ENCODE measurements at regions not wholly inside any gene's neighbourhood (a gene's known extent, or its start where the extent isn't known, plus 50 kb on each side); places are given as distances from the start of the nearest gene placed in this dataset.

DNA sequence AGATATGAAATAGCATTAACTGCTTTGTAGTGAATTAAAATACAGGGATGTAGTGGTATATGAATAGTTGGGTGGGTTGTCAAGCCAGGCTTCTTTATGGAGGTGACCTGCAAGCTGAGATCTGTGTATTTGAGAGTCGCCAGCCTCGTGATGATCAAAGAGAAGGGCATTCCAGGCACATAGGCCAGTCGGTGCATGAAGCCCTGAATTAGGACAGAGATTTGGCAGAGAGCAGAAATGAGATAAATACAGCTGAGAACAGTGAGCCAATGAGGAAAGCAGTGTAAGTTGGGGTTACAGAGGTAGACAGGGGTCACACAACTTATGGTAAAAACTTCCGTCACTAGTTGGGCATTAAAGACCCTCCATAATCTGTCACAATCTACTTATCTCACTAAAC is 641.9 kb downstream of the OTOL1 start:
- no peak for DNase-seq

DNA sequence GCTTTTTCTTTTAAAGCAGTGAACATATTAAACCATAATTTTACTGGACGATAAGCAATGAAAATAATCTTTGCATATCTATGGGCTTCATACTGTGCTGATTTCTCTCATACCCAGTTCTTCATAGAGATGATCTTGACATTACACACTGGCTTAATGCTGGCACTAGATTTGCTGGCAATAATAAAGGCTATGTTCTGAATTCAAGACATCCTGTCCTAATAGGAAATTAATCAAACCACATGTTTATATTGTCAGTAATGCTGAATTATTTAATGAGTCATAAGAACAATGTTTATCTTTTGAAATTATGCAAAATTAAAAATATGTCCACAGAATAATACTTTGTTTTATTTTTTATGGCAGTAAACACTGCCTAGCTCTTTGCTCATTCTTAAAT is 643.2 kb downstream of the OTOL1 start:
- no peak for DNase-seq

DNA sequence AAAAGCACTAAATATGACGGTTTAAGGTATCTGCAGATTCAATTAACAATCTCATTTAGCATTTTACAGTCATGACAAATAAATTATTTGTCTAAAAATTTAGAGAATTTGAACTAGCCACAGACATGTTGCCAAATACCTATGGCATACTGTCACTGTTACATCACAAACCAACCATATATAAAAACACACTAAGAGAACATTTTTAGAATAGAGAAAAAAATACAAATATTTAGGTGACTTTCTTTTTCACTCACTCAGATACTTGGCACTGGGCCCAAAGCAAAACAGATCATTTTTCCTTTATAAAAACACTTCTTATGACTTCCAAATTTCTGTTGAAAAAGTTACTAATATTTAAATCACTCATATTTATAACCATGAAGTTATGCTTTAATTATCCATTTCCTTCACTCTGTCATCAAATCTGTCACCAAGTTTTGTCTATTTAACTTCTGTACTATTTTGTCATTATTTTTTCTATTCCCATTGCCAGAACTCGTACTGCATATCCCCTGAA is 644.7 kb downstream of the OTOL1 start:
- no peak for DNase-seq

DNA sequence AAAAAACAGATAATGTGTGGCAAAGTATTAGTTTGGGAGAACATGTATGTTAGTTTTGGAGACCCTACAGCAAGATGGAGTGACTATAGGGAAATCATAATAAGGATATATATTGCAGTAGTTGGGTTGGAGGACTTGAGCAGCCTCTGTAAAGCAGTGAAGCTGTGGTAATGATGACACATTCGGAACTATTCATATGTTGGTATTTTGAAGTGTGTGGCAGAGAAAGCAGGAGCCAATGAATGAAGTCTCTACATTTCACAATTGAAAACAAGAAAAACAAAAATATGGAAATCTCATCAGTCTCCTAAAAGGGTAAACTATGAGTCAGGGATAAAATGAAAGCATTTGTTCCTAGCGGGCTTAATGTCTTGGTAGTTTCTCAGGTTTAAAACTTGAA is 645.9 kb downstream of the OTOL1 start:
- DNase-seq = no peak

DNA sequence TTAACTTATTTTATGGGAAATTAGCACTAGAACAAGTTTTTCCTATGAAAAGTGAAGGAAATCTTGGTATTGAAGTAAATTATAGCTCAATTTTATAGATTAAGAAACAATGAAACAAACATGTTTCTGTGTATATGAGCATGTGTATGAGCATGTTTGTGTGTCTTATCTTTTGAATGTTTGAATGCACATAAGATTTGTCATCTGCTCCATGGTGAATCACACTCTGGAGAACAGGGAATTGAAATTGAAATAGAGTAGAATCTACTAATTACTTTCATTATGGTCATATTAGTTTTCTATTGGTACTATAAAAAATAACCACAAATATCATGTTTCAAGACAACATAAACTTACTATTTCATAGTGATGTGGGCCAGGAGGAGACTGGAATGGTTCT is 646.6 kb downstream of the OTOL1 start:
- DNase-seq = no peak

DNA sequence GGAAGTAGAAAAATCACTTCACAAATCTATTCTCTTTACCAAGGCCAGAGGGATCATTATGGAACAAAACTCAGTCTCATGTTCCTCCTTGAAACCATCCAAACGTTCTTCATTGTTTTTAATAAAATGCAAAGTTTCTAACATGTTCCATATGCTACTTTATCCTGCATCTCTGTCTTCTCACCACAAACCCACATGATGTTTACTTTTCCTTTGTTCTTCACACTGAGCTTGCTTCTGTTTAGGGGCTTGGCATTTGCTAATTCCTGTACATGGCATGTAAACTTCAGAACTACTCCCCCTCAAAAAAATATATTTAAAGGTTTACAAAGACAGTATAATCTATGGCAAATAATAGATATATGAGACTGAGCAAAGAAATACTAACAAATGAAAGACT is 651.4 kb downstream of the OTOL1 start:
- no peak for DNase-seq

DNA sequence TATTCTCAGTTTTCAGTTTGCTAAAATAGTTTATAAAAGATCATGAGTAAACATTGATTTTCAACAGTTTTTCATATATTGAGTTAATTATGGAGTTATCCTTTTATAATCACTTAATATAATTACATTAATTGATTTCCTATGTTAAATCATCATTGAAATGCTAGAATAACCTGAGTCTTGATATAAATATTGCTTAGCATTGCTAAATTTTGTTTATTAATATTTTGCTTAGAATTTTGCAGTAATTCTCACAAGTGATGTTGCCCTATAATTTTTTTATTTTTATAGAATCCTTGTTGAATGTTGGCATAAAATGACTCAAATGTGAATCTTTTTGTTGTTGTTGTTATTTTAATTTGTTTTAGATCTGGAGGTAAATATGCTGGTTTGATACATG is 654.2 kb downstream of the OTOL1 start:
- no peak for DNase-seq

DNA sequence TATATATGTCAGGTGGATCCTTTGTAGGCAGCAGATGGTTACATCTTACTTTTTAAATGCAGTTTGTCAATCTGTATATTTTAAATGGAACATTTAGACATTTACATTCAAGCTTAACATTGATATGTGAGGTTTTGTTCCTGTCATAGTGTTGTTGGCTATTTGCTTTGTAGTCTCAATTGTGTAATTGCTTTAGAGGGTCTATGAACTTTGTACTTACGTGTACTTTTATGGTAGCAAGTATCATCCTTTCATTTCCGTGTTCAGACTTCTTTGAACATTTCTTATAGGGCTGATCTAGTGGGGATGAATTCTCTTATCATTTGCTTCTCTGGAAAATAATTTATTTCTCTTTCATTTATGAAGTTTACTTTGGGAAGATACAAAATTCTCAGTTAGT is 656.0 kb downstream of the OTOL1 start:
- no peak for DNase-seq

DNA sequence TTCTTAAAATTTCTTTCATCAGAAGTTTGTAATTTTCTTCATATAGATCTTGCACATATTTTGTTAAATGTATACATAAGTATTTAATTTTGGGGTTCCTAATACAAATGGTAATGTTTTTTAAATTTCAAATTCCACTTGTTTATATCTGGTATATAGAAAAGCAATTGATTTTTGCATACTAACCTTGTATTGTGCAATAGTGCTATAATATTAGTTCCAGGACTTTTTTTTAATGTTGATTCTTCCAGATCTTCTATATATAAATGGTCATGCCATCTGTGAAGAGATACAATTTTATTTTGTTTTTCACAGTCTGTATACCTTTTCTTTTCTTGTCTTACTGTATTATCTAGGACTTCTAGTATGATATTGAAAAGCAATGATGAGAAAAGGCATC is 665.0 kb downstream of the OTOL1 start:
- DNase-seq = no peak

DNA sequence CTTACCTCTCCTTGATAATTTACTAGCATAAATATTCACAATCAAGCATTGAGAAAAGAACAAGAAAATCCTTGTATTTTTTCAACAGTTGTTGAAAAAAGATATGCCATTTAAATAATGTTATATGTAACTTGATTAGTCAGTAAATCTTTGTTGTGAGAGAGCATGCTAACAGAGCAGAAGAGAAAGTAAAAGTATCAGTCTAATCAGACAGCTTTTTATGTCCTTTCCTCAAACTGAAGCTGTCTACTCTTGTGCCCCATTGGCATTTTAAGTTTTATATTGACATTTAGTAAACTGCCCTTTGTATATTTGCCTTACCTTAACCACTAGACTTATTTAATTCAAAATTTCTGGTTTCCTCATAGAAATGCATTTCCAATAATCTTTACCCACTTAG is 668.7 kb downstream of the OTOL1 start:
- DNase-seq = no peak

DNA sequence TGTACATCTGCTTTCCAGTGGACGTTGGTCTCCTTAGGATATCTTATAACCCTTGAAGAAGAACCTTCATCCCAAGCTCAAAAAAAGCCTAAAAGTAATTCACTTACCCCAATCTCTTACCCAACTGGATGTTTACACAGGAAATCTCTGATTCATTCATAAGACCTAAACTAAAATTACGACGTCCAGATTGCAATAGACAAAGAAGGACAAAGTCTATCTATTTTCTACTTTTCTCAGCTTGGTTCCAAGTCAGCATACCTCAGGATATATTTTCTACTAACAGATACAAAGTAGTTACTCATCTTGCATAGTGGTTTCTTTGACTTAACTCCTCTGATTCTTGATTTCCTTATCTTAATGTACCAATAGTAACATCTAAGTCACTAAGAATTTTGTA is 669.9 kb downstream of the OTOL1 start:
- no peak for DNase-seq

DNA sequence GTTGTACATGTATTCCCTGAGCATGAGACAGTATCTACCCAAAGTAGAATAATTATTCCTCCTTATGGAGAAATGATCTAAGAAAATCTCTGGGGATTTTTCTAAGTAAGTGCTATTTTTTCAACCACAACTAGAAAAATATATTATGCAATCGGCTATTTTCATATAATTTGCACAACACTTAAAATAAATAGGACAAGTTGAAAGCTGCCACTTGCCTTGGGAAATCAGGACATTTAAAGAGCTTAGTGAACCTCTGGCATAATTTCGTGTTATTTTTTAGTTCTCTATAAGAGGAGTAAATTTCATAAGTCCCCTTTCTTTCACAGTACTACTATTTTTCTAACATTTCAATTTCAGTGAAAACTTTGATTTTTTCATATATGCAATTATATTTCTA is 672.1 kb downstream of the OTOL1 start:
- DNase-seq = no peak

DNA sequence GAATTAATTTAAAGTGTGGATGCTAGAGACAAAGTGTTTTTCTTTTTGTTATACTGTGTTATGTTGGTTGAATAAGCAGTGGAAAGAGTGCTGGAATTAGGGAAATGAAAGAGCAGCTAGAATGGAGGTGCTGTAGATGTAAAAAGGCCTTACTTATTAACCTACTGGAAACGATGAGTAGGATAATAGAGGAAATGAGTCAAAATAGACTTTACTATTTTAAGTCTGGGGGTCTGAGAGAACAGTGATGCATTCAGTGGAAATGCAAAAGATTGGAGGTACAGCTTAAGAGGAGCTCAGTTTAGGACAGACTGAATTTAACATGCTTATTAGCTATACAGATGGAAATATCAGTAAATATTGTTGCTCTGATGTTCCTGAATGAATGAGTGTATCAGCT is 674.0 kb downstream of the OTOL1 start:
- DNase-seq = no peak

DNA sequence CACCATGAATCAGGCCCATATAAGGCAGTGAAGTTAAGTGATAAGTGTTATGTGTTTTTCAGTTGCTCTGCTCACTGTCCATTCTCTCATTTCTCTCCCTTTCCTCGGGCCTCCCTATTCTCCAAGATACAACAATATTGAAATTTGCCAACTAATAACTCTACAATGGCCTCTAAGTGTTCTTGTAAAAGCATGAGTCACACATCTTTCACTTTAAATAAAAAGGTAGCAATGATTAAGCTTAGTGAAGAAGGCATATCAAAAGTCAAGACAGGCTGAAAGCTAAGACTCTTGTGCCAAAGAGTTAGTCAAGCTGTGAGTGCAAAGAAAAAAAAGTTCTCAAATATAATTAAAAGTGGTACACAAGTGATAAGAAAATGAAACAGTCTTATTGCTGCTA is 675.4 kb downstream of the OTOL1 start:
- DNase-seq = no peak

DNA sequence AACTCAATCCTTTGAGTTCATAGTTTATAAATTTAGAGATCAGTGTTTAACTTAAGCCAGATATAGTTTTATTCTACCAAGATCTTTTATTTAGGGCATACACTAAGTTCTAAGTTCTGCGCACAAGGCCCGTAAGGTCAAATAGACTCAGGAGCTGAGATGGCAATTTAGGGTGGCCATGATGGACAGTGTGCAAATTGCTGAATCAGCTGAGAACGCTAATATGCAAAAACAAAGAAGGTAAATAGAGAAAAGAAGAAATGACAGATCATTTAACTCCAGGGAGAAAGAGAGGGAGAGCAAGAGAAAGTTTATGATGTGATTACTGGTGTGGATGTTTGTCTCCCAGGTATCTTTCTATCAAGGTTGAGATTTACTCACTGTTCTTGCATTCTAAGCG is 678.5 kb downstream of the OTOL1 start:
- DNase-seq = no peak

DNA sequence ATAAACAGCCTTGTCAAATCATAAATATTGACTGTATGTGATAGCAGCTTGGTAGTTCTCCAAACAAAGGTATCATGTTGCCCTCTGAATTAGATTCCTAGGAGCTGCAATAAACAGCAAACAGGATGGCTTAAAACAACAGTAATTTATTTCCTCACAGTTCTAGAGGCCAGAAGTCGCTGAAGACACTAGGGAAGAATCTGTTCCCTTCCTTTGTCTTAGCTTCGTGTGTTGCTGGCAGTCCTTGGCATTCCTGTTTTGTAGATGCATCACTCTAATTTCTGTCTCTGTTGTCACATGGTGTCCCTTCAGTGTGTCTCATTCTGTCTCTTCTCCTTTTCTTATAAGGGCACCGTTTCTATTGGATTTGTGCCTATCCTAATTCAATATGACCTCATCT is 679.3 kb downstream of the OTOL1 start:
- no peak for DNase-seq

DNA sequence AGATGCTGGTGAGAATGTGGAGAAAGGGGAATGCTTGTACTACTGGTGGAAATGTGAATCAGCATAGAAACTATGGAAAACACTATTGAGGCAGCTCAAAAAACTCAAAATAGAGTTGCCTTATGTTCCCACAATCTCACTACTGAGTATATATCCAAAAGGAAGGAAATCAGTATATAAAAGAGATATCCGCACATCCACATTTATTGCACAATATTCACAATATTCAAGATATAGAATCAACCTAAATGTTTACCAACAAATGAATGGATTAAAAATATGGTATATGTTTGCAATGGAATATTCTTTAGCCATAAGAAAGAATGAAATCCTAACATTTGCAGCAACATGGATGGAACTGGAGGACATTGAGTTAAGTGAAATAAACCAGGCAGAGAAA is 686.8 kb downstream of the OTOL1 start:
- DNase-seq = no peak

DNA sequence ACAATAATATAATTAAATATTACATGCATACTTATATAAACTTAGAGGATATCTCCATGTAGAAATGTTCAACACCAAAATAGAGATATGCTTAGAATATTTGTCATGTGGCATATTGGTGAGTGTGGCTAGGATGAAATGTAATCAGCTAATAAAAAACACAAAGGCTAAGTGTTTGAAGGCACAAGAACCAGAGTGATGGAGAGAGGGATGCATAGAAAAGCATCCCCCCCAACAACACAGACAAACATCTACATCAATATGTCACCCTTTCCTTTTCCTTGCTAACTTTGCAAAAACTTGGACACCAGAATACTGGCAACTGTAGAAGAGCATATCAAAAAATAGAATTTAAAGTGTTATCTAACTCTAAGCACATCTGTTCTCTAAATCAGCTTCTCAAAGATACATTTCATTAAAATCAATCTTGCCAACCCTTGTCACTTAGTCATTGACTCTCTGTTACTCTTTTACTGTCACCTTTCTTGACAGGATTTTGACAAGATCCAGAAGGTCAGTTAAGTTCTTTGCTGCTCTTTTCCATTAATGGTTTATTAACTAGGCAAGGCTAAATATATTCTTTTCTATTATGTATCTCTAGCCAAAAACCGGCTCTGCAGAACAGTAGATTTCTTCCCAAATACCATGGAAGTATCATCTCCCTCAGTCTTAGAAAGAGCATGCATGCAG is 695.9 kb downstream of the OTOL1 start:
- no peak for DNase-seq

DNA sequence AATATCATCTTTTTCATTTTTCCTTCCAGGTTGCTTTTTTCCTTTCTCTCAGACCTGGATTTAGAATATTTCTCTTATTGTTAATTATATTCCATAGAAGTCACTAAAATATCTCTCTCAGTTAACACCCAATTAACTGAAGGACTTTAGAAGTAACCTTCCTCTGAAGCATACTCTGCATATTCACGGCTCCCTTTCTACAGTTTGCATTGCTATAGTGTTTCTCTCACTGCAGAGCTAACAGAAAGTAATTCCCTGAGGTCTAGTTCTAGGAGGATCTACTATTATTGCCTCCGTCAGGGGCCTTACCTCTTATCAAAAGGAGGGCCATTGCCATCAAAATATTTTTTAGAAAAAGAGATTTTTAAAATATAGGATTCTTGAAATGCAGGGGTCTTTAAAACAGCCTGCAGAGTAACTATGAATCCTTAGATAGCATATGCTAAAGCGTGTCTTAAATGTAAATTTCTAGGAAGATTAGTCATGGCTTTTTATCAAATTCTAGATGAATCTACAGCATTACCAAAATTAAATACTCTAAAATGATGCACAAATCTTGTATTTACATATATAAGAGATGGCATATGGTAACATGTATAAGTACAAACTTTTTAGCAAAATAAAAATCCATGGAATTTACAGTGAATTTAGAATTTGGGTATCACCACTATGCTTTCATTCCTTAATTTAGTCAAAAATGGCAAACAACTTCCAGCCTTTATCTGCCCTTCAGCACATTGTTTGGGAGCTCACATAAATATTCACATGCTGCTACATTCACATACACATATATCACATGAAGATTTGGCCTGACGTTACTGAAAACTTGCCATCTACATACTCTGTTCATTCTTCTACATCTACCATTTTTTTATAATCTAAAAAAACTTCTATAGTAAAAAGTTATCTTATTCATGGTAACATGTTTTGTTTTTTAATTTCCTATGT is 696.8 kb downstream of the OTOL1 start:
- no peak for DNase-seq

DNA sequence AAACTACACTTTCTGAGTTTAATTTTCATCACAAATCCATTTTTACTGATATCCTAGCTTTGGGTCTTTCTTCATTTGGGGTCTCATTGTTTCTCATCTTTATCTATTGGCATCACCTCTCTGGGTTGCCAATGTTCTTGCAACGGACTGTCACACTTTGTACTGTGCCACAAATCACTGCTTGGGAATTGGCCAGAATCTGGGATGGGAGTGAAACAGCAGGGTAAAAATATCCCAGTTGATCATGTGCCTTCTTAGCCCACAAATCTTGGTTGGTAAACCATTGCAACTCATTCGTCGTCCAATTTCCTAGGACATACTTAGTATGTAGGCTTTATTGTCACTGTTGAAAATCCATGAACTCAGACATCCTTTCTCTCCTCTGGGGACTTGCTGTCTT is 698.5 kb downstream of the OTOL1 start:
- no peak for DNase-seq

DNA sequence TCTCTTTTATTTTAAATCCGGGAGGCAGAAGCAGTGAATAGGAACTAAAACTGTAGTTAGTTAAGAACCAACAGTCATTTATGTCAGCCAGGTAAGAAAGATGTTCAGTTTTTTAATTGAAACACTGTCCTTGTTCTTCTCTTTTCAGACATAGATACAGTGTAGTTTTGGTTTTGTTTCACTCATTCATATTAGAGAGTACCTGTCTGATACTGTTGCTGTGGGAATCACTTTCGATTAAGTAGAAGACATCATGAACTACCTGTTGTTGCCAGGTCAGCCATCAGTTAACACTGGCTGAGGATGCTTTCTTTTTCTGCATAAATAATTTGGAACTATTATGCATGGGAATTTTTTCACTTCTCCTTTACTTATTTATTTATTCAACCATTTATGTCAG is 700.4 kb downstream of the OTOL1 start:
- DNase-seq = no peak

DNA sequence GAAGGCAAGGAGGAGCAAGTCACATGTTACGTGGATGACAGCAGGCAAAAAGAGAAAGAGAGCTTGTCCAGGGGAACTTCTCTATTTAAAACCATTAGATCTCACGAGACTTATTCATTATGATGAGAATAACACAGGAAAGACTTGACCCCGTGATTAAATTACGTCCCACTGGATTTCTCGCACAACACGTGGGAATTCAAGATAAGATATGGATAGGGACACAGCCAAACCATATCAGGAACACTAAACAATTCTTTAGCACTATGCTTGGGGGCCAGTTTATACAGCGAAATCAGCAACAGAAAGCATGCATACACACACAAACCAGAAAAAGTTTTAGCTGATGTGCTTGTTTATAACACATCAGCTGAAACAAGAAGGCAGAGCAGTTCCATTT is 704.2 kb downstream of the OTOL1 start:
- no peak for DNase-seq

DNA sequence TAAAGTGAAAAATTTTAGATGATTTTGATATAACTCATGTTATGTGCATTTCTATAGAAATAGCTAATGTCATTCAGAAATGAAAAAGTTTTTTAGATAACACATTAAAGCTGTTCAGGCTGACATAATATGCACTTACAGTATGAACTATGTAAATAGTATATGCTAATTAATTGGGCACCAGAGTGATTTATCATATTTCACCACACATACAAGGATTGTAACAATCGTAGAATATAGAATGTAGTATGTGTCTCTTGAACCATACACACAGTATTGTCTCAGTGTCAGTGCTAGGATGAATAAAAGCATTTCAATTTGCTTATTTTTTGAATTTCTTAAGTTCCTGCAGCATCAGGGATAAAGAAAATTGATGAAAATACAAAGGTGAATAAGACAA is 710.0 kb downstream of the OTOL1 start:
- DNase-seq = no peak

DNA sequence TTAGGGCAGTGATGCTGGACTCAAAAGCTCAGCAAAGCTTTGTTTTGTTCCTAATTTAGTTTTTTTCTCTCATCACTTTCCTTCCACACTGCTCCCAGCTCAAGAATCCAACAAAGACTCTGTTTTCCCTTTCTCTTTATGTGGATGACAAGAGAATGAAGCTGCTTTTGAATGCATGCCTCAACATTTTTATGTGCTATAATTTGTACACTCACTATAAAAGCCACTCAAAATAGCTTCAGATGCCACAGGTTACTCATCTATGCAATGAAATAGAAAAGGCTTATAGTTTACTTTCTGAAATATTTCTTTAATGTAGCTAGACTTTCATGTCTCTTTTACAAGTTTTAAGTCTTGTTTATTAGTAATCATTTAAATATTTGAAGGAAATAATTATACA is 714.9 kb downstream of the OTOL1 start:
- no peak for DNase-seq
